ENCODE measurements at regions not wholly inside any gene's neighbourhood (a gene's known extent, or its start where the extent isn't known, plus 50 kb on each side); places are given as distances from the start of the nearest gene placed in this dataset.

DNA sequence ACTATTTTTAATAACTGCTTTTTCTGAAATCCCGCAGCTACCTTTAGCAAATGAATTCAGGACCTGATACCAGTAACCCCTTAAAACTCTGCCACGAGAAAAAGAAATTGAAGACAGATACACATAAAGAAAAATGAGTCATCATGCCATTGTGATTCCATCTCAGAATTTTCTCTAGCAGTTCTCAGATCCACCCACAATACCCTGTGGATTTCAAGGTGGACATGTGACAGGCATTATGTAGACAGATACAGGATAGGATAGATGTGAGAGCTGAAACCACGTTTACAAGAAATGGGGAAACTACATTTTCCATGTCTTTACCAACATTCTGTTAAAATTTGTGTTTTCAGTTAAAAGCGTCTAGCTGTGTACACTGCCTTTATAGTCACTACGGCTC lies 291.9 kb upstream of the NR2F2 start:
- TF ChIP-seq POLR2A (IDR thresholded peaks at IDR 0.05; ENCODE audit: low read depth, low read length) (no peak), SPI1 (IDR thresholded peaks at IDR 0.05; ENCODE audit: low read depth, low read length) (no peak)

All from GM12891 (cell line).